ENCODE measurements at regions not wholly inside any gene's neighbourhood (a gene's known extent, or its start where the extent isn't known, plus 50 kb on each side); places are given as distances from the start of the nearest gene placed in this dataset.

DNA sequence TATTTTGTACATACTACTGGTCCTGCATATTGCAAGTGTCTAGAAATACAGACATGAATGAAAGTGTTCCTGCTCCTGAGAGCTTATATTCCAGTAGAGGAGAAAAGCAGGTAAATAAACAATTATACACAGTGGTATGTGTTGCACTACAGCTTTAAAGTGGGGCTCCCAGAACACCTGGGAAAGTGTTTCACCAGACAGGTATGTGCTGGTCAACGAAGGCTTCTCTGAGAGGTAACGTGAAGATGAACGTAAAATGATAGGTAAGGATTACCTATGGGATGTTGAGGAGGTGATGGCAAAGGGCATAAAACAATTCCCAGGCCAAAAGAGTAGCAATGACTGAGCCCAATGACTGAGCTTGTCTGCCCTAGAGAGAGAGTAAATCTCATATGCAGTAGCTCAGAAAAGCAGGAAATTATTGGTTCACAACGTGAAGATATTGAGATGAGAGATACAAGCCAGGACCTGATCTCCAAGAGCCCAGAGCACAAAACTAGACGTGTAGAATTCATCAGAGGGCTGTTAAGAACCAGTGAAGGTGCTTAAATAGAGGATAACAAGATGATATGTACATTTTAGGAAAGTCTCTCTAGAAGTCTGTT, 459.1 kb upstream of the BCHE start:
- DNase-seq, result no peak
- Mint-ChIP-seq H3K4me1 (ENCODE audit: low read depth) (no peaks in the 10 kb centered on the region), H3K4me3 (no peak overlapping the region), H3K27ac (no peak overlapping the region), H3K36me3 (ENCODE audit: low read depth) (no peaks in the 10 kb centered on the region), H3K9me3 (peaks cover 51% of the 10 kb centered on the region), H3K27me3 (ENCODE audit: insufficient read depth) (no peaks in the 10 kb centered on the region)
- TF ChIP-seq, protein P1, sequence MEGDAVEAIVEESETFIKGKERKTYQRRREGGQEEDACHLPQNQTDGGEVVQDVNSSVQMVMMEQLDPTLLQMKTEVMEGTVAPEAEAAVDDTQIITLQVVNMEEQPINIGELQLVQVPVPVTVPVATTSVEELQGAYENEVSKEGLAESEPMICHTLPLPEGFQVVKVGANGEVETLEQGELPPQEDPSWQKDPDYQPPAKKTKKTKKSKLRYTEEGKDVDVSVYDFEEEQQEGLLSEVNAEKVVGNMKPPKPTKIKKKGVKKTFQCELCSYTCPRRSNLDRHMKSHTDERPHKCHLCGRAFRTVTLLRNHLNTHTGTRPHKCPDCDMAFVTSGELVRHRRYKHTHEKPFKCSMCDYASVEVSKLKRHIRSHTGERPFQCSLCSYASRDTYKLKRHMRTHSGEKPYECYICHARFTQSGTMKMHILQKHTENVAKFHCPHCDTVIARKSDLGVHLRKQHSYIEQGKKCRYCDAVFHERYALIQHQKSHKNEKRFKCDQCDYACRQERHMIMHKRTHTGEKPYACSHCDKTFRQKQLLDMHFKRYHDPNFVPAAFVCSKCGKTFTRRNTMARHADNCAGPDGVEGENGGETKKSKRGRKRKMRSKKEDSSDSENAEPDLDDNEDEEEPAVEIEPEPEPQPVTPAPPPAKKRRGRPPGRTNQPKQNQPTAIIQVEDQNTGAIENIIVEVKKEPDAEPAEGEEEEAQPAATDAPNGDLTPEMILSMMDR (IDR thresholded peaks at IDR 0.05), result no peak

DNA sequence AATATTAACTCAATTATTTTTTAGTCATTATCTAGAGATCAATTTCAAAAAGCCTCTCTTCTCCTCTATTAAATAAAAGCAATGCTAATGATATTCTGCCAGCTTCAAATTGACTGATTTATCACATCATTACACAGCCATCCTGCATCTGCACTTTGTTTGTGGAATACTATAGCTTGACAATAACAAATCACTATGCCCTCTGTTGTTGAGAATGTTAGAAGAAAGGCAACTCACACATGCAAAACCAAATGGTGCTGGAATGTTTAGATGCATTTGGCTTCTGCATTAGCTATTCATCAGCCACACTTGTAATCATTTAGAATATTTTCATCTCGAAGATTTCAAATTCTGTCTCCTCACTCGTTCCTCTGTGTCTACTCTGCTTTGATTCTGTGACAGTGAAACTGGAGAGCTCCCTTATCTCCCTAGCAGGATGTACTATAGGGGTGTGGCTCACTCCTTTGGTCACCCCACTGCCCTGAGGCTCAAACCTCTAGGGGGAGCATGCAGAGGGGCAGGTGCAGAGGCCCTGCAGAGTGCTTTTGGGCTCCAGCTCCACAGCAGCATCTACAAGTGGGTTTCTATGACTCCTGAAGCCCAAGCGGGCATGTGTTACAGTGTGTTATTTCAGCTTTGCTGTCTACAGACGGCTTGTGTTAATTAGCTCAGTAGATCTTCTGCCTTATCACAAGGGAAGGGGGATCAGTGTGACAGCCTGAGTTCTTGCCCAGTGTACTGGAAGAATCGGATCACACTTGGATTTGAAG, 454.1 kb upstream of the BCHE start:
- no peaks in the 10 kb centered on the region for H3K27me3 Mint-ChIP-seq (ENCODE audit: insufficient read depth)
- DNase-seq, result no peak
- peaks cover 42% of the 10 kb centered on the region for H3K9me3 Mint-ChIP-seq
- H3K27ac Mint-ChIP-seq, result no peak overlapping the region
- H3K4me1 Mint-ChIP-seq (ENCODE audit: low read depth), result no peaks in the 10 kb centered on the region
- H3K4me3 Mint-ChIP-seq, result no peak overlapping the region
- TF ChIP-seq, protein P1 (IDR thresholded peaks at IDR 0.05), result no peak
- no peaks in the 10 kb centered on the region for H3K36me3 Mint-ChIP-seq (ENCODE audit: low read depth)

DNA sequence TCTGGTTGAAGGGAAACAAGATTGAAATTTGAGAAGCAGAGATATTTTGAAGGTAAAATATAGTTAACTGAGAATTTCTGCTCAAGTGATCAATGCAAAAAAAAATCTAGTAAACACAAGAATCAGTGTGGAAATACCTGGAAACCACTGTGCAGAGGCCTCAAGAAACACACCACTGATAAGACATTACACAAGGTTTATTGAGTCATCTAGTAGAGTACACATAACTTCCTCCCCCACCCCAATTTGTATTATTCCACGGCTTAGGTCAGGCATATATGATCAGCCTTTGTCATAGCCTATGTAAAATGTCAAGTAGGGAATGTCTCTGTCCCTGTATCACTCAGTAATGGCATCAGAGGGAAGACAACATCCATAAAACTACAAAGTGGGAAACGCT, 447.8 kb upstream of the BCHE start:
- DNase-seq, result no peak
- no peak overlapping the region for H3K4me3 Mint-ChIP-seq
- H3K9me3 Mint-ChIP-seq, result peaks cover 38% of the 10 kb centered on the region
- no peaks in the 10 kb centered on the region for H3K4me1 Mint-ChIP-seq (ENCODE audit: low read depth)
- H3K27ac Mint-ChIP-seq, result no peak overlapping the region
- TF ChIP-seq, protein P1 (IDR thresholded peaks at IDR 0.05), result no peak
- H3K36me3 Mint-ChIP-seq (ENCODE audit: low read depth), result no peaks in the 10 kb centered on the region
- H3K27me3 Mint-ChIP-seq (ENCODE audit: insufficient read depth), result no peaks in the 10 kb centered on the region

- Mint-ChIP-seq H3K4me3 (no peak overlapping the region), H3K36me3 (ENCODE audit: low read depth) (no peaks in the 10 kb centered on the region), H3K27ac (no peak overlapping the region), H3K27me3 (ENCODE audit: insufficient read depth) (no peaks in the 10 kb centered on the region), H3K4me1 (ENCODE audit: low read depth) (no peaks in the 10 kb centered on the region), H3K9me3 (peaks cover 30% of the 10 kb centered on the region)
- TF ChIP-seq, protein P1 (IDR thresholded peaks at IDR 0.05), result no peak
- no peak for DNase-seq
These were observed 446.6 kb upstream of the BCHE start for GRCh38 chr3:166283840-166284239.

- H3K27ac Mint-ChIP-seq, result no peak overlapping the region
- no peaks in the 10 kb centered on the region for H3K36me3 Mint-ChIP-seq (ENCODE audit: low read depth)
- H3K27me3 Mint-ChIP-seq (ENCODE audit: insufficient read depth), result no peaks in the 10 kb centered on the region
- TF ChIP-seq, protein P1 (IDR thresholded peaks at IDR 0.05), result no peak
- H3K4me1 Mint-ChIP-seq (ENCODE audit: low read depth), result no peaks in the 10 kb centered on the region
- peaks cover 22% of the 10 kb centered on the region for H3K9me3 Mint-ChIP-seq
- no peak for DNase-seq
- no peak overlapping the region for H3K4me3 Mint-ChIP-seq
These were observed 445.7 kb upstream of the BCHE start for GRCh38 chr3:166282931-166283330.

All from HFFc6 (cell line).